Vagina (tissue), 2 donors: ENCODE measurements at regions not wholly inside any gene's neighbourhood (a gene's known extent, or its start where the extent isn't known, plus 50 kb on each side); places are given as distances from the start of the nearest gene placed in this dataset.

Source experiments
- CTCF ChIP-seq, 3 experiments: fragments of 450-650 bp in 2 of 3; fragments of 200-600 bp in 1 of 3; sonication (generic) in 1 of 3; IDR thresholded peaks; one replicate each; pipeline ENCODE4 v1.5.1; 2017 to 2019; ENCODE audit warnings: antibody characterized with exemption in 3 of 3, mild to moderate bottlenecking in 2 of 3, moderate library complexity in 2 of 3
- POLR2A ChIP-seq, 2 donors: fragments of 450-650 bp; IDR thresholded peaks; one replicate each; pipeline ENCODE4 v1.6.1; 2017; ENCODE audit warnings: antibody characterized with exemption in 2 of 2, mild to moderate bottlenecking in 2 of 2, moderate library complexity in 2 of 2
- POLR2AphosphoS5 ChIP-seq, 2 donors: sonication (generic); formaldehyde crosslinking; IDR thresholded peaks; one replicate each; pipeline ENCODE4 v1.9.0; 2017; ENCODE audit warnings: antibody characterized with exemption in 2 of 2, mild to moderate bottlenecking in 2 of 2, low read depth in 1 of 2; ENCODE audit not compliant: insufficient read depth in 1 of 2

GRCh38 chr14:71438684-71439083 is 493.5 kb upstream of the RGS6 start:
- TF ChIP-seq CTCF (IDR thresholded peaks at IDR 0.05) = no peak
- no peak for TF ChIP-seq POLR2AphosphoS5 (IDR thresholded peaks at IDR 0.05; ENCODE audit: insufficient read depth in 1 of 2, low read depth in 1 of 2)
- no peak for TF ChIP-seq POLR2A (IDR thresholded peaks at IDR 0.05)
